Fibroblast of skin of back (primary cell): ENCODE measurements at regions not wholly inside any gene's neighbourhood (a gene's known extent, or its start where the extent isn't known, plus 50 kb on each side); places are given as distances from the start of the nearest gene placed in this dataset.

ENCODE experiments used
- DNase-seq: peaks from one replicate; pipeline ENCODE4 v3.0.0-alpha.2; 2013

- DNase-seq: no peak
Observed at GRCh38 chr1:229973297-229973612, 93.8 kb upstream of the GALNT2 start.

- DNase-seq: no peak
Observed at GRCh38 chr1:229975047-229975446, 92.0 kb upstream of the GALNT2 start.

- no peak for DNase-seq
Observed at GRCh38 chr1:229980009-229980408, 87.0 kb upstream of the GALNT2 start.

- no peak for DNase-seq
Observed at GRCh38 chr1:229981736-229982135, 85.3 kb upstream of the GALNT2 start.

- DNase-seq: no peak
Observed at GRCh38 chr1:229984310-229984991, 82.6 kb upstream of the GALNT2 start.

GRCh38 chr1:229984992-229985612, 81.9 kb upstream of the GALNT2 start:
- DNase-seq: no peak

- DNase-seq: no peak
Observed at GRCh38 chr1:229985613-229986010, 81.4 kb upstream of the GALNT2 start.

- DNase-seq: no peak
Observed at GRCh38 chr1:229986737-229987337, 80.2 kb upstream of the GALNT2 start.

GRCh38 chr1:229987953-229988352, 79.1 kb upstream of the GALNT2 start:
- no peak for DNase-seq

GRCh38 chr1:229988534-229988933, 78.5 kb upstream of the GALNT2 start:
- DNase-seq: no peak

- no peak for DNase-seq
Observed at GRCh38 chr1:229989591-229990248, 77.3 kb upstream of the GALNT2 start.

GRCh38 chr1:229990326-229990725, 76.7 kb upstream of the GALNT2 start:
- DNase-seq: no peak

GRCh38 chr1:229991104-229991513, 75.9 kb upstream of the GALNT2 start:
- no peak for DNase-seq

- no peak for DNase-seq
Observed at GRCh38 chr1:229991724-229992333, 75.2 kb upstream of the GALNT2 start.

GRCh38 chr1:229993060-229993459, 74.0 kb upstream of the GALNT2 start:
- DNase-seq: no peak

GRCh38 chr1:229993894-229994293, 73.1 kb upstream of the GALNT2 start:
- no peak for DNase-seq

- no peak for DNase-seq
Observed at GRCh38 chr1:229999004-229999670, 67.9 kb upstream of the GALNT2 start.

- no peak for DNase-seq
Observed at GRCh38 chr1:230000493-230001184, 66.4 kb upstream of the GALNT2 start.

GRCh38 chr1:230002164-230002803, 64.8 kb upstream of the GALNT2 start:
- DNase-seq: no peak

GRCh38 chr1:230003409-230003808, 63.6 kb upstream of the GALNT2 start:
- DNase-seq: no peak

- no peak for DNase-seq
Observed at GRCh38 chr1:230005040-230005439, 62.0 kb upstream of the GALNT2 start.

GRCh38 chr1:230008721-230009120, 58.3 kb upstream of the GALNT2 start:
- DNase-seq: no peak
